ENCODE measurements at regions not wholly inside any gene's neighbourhood (a gene's known extent, or its start where the extent isn't known, plus 50 kb on each side); places are given as distances from the start of the nearest gene placed in this dataset.
"Not testable (repeated sequence)": the region's sequence is repeated elsewhere in the genome, so short reads cannot be mapped to it uniquely, and the experiment has no call there.

DNA sequence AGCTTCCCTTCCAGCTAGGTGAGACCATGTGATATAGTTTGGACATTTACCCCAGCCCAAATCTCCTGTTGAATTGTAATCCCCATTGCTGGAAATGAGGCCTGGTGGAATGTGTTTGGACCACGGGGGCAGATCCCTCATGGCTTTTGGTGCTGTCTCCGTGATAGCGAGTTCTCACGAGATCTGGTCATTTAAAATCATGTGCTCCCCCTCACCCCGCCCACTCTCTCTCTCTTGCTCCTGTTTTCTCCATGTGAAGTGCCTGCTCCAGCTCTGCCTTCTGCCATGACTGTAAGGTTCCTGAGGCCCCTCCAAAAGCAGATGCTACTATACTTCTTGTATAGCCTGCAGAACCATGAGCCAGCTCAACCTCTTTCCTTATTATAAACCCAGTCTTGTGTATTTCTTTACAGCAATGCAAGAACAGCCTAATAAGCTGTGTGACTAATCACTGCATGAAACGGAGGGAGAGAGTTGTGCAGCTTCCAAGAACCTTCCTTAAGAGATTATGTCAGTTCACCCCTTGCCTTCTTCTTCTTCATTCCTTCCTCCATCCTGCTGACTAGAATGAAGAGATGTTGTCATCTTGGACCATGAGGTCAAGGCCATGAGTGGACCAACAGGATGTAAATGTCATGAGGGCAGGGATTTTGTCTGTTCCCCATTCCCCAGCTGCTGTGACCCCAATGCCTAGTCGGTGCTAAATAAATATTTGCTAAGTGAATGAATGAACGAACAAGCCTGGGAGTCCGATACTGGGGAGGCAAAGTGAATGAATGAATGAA, 91.0 kb downstream of the CPN2 start:
- no peak overlapping the region for H3K4me3 ChIP-seq
- H3K36me3 ChIP-seq = no peaks in the 10 kb centered on the region
- WGBS, 2 donors = 79 to 82% methylated on average over 9 of the region's 9 CpGs
- peaks cover 0 to 5% (median 3%) of the 10 kb centered on the region in 4 donors for H3K4me1 ChIP-seq
- no peaks in the 10 kb centered on the region for H3K9me3 ChIP-seq
- TF ChIP-seq, protein P1, sequence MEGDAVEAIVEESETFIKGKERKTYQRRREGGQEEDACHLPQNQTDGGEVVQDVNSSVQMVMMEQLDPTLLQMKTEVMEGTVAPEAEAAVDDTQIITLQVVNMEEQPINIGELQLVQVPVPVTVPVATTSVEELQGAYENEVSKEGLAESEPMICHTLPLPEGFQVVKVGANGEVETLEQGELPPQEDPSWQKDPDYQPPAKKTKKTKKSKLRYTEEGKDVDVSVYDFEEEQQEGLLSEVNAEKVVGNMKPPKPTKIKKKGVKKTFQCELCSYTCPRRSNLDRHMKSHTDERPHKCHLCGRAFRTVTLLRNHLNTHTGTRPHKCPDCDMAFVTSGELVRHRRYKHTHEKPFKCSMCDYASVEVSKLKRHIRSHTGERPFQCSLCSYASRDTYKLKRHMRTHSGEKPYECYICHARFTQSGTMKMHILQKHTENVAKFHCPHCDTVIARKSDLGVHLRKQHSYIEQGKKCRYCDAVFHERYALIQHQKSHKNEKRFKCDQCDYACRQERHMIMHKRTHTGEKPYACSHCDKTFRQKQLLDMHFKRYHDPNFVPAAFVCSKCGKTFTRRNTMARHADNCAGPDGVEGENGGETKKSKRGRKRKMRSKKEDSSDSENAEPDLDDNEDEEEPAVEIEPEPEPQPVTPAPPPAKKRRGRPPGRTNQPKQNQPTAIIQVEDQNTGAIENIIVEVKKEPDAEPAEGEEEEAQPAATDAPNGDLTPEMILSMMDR (IDR thresholded peaks at IDR 0.05) = no peak
- no peak for TF ChIP-seq POLR2A (IDR thresholded peaks at IDR 0.05)
- no peak for TF ChIP-seq POLR2AphosphoS5 (IDR thresholded peaks at IDR 0.05)
- TF ChIP-seq EP300 (IDR thresholded peaks at IDR 0.05) = no peak
- no peaks in the 10 kb centered on the region for H3K27me3 ChIP-seq
- H3K27ac ChIP-seq = no peak overlapping the region
- intact Hi-C loops (cut with DNase I) = no loop called here
- no peak for DNase-seq

- TF ChIP-seq EP300 (IDR thresholded peaks at IDR 0.05) (no peak), POLR2A (IDR thresholded peaks at IDR 0.05) (no peak), POLR2AphosphoS5 (IDR thresholded peaks at IDR 0.05) (no peak)
- TF ChIP-seq, protein P1 (IDR thresholded peaks at IDR 0.05) = no peak
- Histone ChIP-seq H3K27ac (no peak overlapping the region), H3K4me3 (no peak overlapping the region), H3K9me3 (no peaks in the 10 kb centered on the region), H3K36me3 (no peaks in the 10 kb centered on the region), H3K27me3 (no peaks in the 10 kb centered on the region), H3K4me1 (peaks cover 0 to 19% (median 17%) of the 10 kb centered on the region in 4 donors)
- intact Hi-C loops (cut with DNase I) = no loop called here
- DNase-seq = no peak
- 94 to 95% methylated on average over 6 of the region's 6 CpGs for WGBS, 2 donors
Observed at GRCh38 chr3:194261581-194262063, 89.5 kb downstream of the CPN2 start.

DNA sequence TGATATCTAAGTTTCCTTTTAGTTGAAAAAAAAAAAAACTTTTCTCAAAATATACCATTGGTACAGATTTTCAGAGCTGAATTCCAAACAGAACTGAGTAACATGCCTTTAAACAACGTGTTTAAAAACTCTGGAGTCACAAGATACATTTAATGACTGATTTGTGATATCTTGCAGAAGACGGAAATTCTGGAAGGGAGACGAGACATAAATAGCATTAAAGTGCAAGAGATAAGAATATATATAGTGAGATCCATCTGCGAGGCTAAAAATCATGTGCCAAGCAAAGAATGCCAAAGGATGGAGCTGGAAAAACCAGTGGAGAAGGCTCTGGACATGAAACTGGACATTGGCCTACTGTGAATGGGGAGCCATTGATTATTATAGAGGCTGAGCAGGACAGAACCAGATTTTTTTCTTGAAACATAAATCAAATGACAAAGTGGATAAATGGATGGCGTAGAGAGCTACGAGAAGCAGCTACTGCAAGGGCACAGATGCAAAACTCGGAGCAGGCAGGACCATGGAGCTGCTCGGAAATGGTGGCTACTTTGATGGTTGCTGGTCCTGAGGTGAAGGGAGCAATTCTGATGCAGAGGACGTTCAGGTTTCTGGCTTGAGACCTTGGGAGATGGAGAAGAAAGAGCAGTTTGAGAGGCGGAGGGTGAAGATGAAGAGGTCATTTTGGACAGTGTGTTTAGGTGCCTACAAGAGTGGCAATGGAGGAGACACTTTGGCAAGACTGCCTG, 88.8 kb downstream of the CPN2 start:
- no peak overlapping the region for H3K4me3 ChIP-seq
- intact Hi-C loops (cut with DNase I) = no loop called here
- TF ChIP-seq POLR2A (IDR thresholded peaks at IDR 0.05) (no peak), EP300 (IDR thresholded peaks at IDR 0.05) (no peak), POLR2AphosphoS5 (IDR thresholded peaks at IDR 0.05) (no peak)
- TF ChIP-seq, protein P1 (IDR thresholded peaks at IDR 0.05) = no peak
- no peak overlapping the region for H3K27ac ChIP-seq
- H3K27me3 ChIP-seq = no peaks in the 10 kb centered on the region
- WGBS, 2 donors = 86 to 88% methylated on average over 10 of the region's 10 CpGs
- no peaks in the 10 kb centered on the region for H3K9me3 ChIP-seq
- no peak for DNase-seq
- H3K36me3 ChIP-seq = no peaks in the 10 kb centered on the region
- peaks cover 0 to 20% (median 19%) of the 10 kb centered on the region in 4 donors for H3K4me1 ChIP-seq

GRCh38 chr3:194262925-194263305, 88.2 kb downstream of the CPN2 start:
- Histone ChIP-seq H3K4me1 (peaks cover 0 to 20% (median 19%) of the 10 kb centered on the region in 4 donors), H3K9me3 (no peaks in the 10 kb centered on the region), H3K27ac (no peak overlapping the region), H3K36me3 (no peaks in the 10 kb centered on the region), H3K4me3 (no peak overlapping the region), H3K27me3 (no peaks in the 10 kb centered on the region)
- no peak for DNase-seq
- TF ChIP-seq, protein P1 (IDR thresholded peaks at IDR 0.05) = no peak
- TF ChIP-seq EP300 (IDR thresholded peaks at IDR 0.05) (no peak), POLR2A (IDR thresholded peaks at IDR 0.05) (no peak), POLR2AphosphoS5 (IDR thresholded peaks at IDR 0.05) (no peak)
- intact Hi-C loops (cut with DNase I) = no loop called here
- WGBS, 2 donors = 95 to 97% methylated on average over 5 of the region's 5 CpGs

- H3K4me1 ChIP-seq = peaks cover 0 to 30% (median 28%) of the 10 kb centered on the region in 4 donors
- intact Hi-C loops (cut with DNase I) = loop anchor here (5.0 kb wide), 1 partner anchor 263 kb away; no protein-coding TSS in a partner anchor
Observed at GRCh38 chr3:194264631-194265504, 86.3 kb downstream of the CPN2 start.

More at GRCh38 chr3:194264631-194265504, 86.3 kb downstream of the CPN2 start:
- not testable (repeated sequence) for H3K36me3 ChIP-seq, H3K27me3 ChIP-seq, DNase-seq, H3K9me3 ChIP-seq
- H3K4me3 ChIP-seq = peak overlapping the region in 1 of 4 donors; percentile 14
- 84 to 87% methylated on average over 37 of the region's 37 CpGs for WGBS, 2 donors
- H3K27ac ChIP-seq = peak overlapping the region; percentile 61 to 92 (median 80)

Measured in sigmoid colon (tissue), 6 donors.